ENCODE measurements at regions not wholly inside any gene's neighbourhood (a gene's known extent, or its start where the extent isn't known, plus 50 kb on each side); places are given as distances from the start of the nearest gene placed in this dataset.

DNA sequence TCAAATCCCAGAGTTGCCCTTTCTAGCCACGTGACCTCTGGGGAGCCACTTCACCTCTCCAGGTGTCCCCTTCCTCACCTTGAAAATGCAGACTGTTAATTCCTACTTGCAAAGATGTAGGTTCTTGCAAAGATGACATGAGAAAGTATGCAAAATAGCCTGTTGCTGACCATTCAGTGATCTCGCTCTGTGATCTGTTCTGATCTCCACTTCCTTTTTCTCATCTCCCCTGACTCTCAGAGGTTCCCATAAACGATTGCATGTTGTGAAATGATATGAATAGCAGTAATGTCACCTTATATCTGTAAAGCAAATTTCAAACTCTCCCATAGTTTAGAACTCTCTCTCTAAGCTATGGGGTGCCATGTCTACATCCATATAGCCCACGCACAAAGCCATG is 182.3 kb downstream of the TMEM132E start:
- TF ChIP-seq, protein P1, sequence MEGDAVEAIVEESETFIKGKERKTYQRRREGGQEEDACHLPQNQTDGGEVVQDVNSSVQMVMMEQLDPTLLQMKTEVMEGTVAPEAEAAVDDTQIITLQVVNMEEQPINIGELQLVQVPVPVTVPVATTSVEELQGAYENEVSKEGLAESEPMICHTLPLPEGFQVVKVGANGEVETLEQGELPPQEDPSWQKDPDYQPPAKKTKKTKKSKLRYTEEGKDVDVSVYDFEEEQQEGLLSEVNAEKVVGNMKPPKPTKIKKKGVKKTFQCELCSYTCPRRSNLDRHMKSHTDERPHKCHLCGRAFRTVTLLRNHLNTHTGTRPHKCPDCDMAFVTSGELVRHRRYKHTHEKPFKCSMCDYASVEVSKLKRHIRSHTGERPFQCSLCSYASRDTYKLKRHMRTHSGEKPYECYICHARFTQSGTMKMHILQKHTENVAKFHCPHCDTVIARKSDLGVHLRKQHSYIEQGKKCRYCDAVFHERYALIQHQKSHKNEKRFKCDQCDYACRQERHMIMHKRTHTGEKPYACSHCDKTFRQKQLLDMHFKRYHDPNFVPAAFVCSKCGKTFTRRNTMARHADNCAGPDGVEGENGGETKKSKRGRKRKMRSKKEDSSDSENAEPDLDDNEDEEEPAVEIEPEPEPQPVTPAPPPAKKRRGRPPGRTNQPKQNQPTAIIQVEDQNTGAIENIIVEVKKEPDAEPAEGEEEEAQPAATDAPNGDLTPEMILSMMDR (IDR thresholded peaks at IDR 0.05; ENCODE audit: insufficient read depth, low read depth, low read length, missing control alignments), result no peak
- DNase-seq (ENCODE audit: low read depth), result no peak
- no peak overlapping the region for H3K4me3 ChIP-seq (ENCODE audit: low read length)

DNA sequence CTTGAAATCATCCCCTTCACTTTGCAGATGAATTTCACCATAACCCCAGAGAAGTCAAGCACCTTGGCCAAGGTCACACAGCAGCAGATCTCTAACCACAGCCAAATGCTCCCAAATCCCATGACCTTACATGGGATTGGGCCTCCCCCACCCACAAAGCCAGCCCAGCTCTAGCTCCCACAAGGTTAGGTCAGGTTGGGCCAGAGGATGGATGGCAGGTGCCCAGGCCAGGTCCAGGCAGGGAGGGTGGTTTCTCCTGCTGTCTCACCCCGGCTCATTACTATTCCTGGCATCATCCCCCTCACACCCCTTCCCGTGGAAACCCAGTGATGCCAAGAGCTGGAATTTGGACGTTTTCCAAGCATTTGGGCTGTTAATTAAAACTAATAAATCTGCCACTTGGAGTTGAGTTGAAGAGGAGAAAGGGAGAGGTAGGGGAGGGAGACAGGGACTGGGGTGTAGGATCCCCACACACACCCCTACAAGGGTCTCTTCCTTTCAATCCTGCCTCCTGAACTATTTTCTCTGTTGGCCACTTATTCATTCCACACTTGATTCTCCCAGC is 181.6 kb downstream of the TMEM132E start:
- no peak for DNase-seq (ENCODE audit: low read depth)
- TF ChIP-seq, protein P1 (IDR thresholded peaks at IDR 0.05; ENCODE audit: insufficient read depth, low read depth, low read length, missing control alignments), result no peak
- no peak overlapping the region for H3K4me3 ChIP-seq (ENCODE audit: low read length)

GRCh38 chr17:34758718-34759117 is 179.3 kb downstream of the TMEM132E start:
- DNase-seq (ENCODE audit: low read depth), result no peak
- TF ChIP-seq, protein P1 (IDR thresholded peaks at IDR 0.05; ENCODE audit: insufficient read depth, low read depth, low read length, missing control alignments), result no peak
- no peak overlapping the region for H3K4me3 ChIP-seq (ENCODE audit: low read length)

- no peak for DNase-seq (ENCODE audit: low read depth)
These were observed 178.9 kb downstream of the TMEM132E start for GRCh38 chr17:34758316-34758715.

GRCh38 chr17:34757611-34758010 is 178.2 kb downstream of the TMEM132E start:
- TF ChIP-seq, protein P1 (IDR thresholded peaks at IDR 0.05; ENCODE audit: insufficient read depth, low read depth, low read length, missing control alignments), result no peak
- H3K4me3 ChIP-seq (ENCODE audit: low read length), result no peak overlapping the region
- no peak for DNase-seq (ENCODE audit: low read depth)

More at GRCh38 chr17:34758316-34758715, 178.9 kb downstream of the TMEM132E start:
- TF ChIP-seq, protein P1 (IDR thresholded peaks at IDR 0.05; ENCODE audit: insufficient read depth, low read depth, low read length, missing control alignments), result no peak
- H3K4me3 ChIP-seq (ENCODE audit: low read length), result no peak overlapping the region

GRCh38 chr17:34757106-34757505 is 177.7 kb downstream of the TMEM132E start:
- DNase-seq (ENCODE audit: low read depth), result no peak
- TF ChIP-seq, protein P1 (IDR thresholded peaks at IDR 0.05; ENCODE audit: insufficient read depth, low read depth, low read length, missing control alignments), result no peak
- H3K4me3 ChIP-seq (ENCODE audit: low read length), result no peak overlapping the region

DNA sequence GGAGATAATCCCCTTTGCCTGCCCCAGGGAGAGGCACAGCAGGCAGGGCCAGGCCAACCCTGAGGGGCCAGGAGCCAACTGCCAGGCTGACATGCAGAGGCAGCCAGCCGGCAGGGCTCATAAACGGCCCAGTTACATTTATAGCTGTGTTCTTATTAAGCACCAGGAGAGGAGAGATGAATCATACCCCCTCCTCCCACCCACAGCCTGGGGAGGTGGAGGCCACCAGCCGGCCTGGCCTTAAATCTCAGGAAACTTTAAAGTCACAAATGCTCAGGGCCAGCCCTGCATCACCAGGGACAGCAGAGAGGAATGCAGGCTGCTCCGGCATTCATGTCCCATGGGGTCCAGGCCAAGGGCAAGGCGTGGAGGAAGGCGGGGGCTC is 177.2 kb downstream of the TMEM132E start:
- TF ChIP-seq, protein P1 (IDR thresholded peaks at IDR 0.05; ENCODE audit: insufficient read depth, low read depth, low read length, missing control alignments), result no peak
- no peak for DNase-seq (ENCODE audit: low read depth)
- H3K4me3 ChIP-seq (ENCODE audit: low read length), result no peak overlapping the region
